ENCODE measurements at regions not wholly inside any gene's neighbourhood (a gene's known extent, or its start where the extent isn't known, plus 50 kb on each side); places are given as distances from the start of the nearest gene placed in this dataset.

DNA sequence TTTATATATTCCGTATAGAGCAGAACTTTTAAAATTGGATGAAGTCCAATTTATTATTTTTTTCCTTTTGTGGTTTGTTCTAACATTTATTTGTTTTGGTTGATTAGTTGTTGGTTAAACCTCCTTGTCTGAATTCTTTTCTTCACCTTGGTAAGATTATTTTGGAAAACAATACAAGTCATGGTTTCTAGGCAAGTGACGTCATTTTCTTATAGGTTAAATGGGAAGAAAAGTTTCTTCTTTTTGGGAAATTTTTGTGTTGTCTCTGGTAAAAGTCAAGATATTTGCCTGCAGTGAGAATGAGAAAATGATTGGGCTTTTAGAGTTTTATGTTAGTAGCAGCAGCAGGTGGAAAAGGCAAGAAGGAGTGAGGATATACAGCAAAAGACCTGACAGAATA lies 197.9 kb downstream of the OTOR start:
- Histone ChIP-seq H3K4me1 (ENCODE audit: insufficient read depth, poor library complexity, severe bottlenecking) (no peaks in the 10 kb centered on the region), H3K36me3 (ENCODE audit: low read depth) (no peaks in the 10 kb centered on the region), H3K27me3 (ENCODE audit: insufficient read depth, poor library complexity, severe bottlenecking) (peaks cover 3% of the 10 kb centered on the region), H3K9me3 (ENCODE audit: severe bottlenecking) (no peaks in the 10 kb centered on the region), H3K27ac (ENCODE audit: poor library complexity, severe bottlenecking) (no peak overlapping the region), H3K4me3 (ENCODE audit: severe bottlenecking) (no peak overlapping the region)
- no peak for ATAC-seq (ENCODE audit: low read depth)
- DNase-seq (ENCODE audit: low spot score): no peak
- TF ChIP-seq, protein P1, sequence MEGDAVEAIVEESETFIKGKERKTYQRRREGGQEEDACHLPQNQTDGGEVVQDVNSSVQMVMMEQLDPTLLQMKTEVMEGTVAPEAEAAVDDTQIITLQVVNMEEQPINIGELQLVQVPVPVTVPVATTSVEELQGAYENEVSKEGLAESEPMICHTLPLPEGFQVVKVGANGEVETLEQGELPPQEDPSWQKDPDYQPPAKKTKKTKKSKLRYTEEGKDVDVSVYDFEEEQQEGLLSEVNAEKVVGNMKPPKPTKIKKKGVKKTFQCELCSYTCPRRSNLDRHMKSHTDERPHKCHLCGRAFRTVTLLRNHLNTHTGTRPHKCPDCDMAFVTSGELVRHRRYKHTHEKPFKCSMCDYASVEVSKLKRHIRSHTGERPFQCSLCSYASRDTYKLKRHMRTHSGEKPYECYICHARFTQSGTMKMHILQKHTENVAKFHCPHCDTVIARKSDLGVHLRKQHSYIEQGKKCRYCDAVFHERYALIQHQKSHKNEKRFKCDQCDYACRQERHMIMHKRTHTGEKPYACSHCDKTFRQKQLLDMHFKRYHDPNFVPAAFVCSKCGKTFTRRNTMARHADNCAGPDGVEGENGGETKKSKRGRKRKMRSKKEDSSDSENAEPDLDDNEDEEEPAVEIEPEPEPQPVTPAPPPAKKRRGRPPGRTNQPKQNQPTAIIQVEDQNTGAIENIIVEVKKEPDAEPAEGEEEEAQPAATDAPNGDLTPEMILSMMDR (IDR thresholded peaks at IDR 0.05; ENCODE audit: poor library complexity, severe bottlenecking): no peak

DNA sequence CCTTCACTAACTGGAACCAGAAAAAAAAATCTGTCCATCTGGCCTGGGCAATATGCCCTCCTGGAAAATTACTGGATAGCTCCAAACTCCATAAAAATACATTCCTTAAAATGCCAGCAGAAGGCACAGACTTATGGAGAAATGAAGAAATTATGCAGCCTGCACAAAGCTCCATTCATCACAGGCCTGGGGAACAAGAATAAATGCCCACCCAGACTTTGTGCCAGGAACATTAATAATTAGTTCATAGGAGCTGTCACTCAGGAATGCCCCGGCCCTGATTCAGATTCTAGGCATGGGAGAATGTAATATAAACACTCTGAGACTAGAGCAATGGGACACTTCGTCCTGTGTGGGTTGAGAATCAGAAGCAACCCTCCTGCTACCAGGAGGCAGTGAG lies 199.3 kb downstream of the OTOR start:
- H3K27me3 ChIP-seq (ENCODE audit: insufficient read depth, poor library complexity, severe bottlenecking): peaks cover 3% of the 10 kb centered on the region
- no peaks in the 10 kb centered on the region for H3K9me3 ChIP-seq (ENCODE audit: severe bottlenecking)
- H3K4me3 ChIP-seq (ENCODE audit: severe bottlenecking): no peak overlapping the region
- H3K4me1 ChIP-seq (ENCODE audit: insufficient read depth, poor library complexity, severe bottlenecking): no peaks in the 10 kb centered on the region
- DNase-seq (ENCODE audit: low spot score) (no peak), ATAC-seq (ENCODE audit: low read depth) (no peak)
- no peak overlapping the region for H3K27ac ChIP-seq (ENCODE audit: poor library complexity, severe bottlenecking)
- TF ChIP-seq, protein P1 (IDR thresholded peaks at IDR 0.05; ENCODE audit: poor library complexity, severe bottlenecking): no peak
- H3K36me3 ChIP-seq (ENCODE audit: low read depth): no peaks in the 10 kb centered on the region

DNA sequence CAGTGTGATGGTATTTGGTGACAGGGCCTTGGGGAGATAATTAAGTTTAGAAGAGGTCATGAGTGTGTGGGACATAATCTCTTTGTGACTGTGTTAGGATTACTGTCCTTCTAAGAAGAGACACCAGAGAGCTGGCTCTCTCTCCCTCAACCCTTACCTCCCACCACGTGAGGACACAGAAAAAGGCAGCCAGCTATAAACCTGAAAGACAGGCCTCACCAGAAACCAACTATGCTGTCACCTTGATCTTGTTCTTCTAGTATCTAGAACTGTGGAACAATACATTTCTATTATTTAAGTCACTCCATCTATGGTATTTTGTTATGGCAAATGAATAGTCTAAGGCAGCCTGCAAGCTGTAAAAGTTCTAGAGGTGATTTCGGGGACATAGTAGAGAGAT lies 203.7 kb downstream of the OTOR start:
- Histone ChIP-seq H3K36me3 (ENCODE audit: low read depth) (no peaks in the 10 kb centered on the region), H3K27me3 (ENCODE audit: insufficient read depth, poor library complexity, severe bottlenecking) (peaks cover 9% of the 10 kb centered on the region), H3K4me3 (ENCODE audit: severe bottlenecking) (no peak overlapping the region), H3K9me3 (ENCODE audit: severe bottlenecking) (no peaks in the 10 kb centered on the region), H3K27ac (ENCODE audit: poor library complexity, severe bottlenecking) (no peak overlapping the region), H3K4me1 (ENCODE audit: insufficient read depth, poor library complexity, severe bottlenecking) (no peaks in the 10 kb centered on the region)
- TF ChIP-seq, protein P1 (IDR thresholded peaks at IDR 0.05; ENCODE audit: poor library complexity, severe bottlenecking): no peak
- ATAC-seq (ENCODE audit: low read depth): no peak
- no peak for DNase-seq (ENCODE audit: low spot score)

DNA sequence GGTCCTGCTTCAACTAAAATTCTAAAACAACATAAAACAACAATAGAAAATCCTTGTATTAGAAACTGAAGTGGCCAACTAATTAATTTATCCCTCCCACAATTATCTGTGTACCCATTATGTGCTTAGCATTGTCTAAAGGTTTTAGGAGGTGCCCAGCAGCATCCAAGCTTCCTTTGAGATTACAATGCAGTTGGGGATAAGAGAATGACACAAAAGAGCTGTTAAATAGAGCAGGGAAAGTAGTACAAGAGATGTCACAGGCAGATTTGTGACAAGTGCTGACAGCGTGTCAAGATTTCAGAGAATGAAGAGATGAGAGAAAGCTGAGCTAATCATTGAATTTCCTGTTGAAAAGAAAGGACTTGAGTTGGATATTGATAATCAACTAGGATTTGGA lies 204.8 kb downstream of the OTOR start:
- Histone ChIP-seq H3K9me3 (ENCODE audit: severe bottlenecking) (no peaks in the 10 kb centered on the region), H3K36me3 (ENCODE audit: low read depth) (no peaks in the 10 kb centered on the region), H3K4me3 (ENCODE audit: severe bottlenecking) (no peak overlapping the region), H3K27me3 (ENCODE audit: insufficient read depth, poor library complexity, severe bottlenecking) (peaks cover 9% of the 10 kb centered on the region), H3K27ac (ENCODE audit: poor library complexity, severe bottlenecking) (no peak overlapping the region), H3K4me1 (ENCODE audit: insufficient read depth, poor library complexity, severe bottlenecking) (no peaks in the 10 kb centered on the region)
- DNase-seq (ENCODE audit: low spot score) (no peak), ATAC-seq (ENCODE audit: low read depth) (no peak)
- TF ChIP-seq, protein P1 (IDR thresholded peaks at IDR 0.05; ENCODE audit: poor library complexity, severe bottlenecking): no peak

DNA sequence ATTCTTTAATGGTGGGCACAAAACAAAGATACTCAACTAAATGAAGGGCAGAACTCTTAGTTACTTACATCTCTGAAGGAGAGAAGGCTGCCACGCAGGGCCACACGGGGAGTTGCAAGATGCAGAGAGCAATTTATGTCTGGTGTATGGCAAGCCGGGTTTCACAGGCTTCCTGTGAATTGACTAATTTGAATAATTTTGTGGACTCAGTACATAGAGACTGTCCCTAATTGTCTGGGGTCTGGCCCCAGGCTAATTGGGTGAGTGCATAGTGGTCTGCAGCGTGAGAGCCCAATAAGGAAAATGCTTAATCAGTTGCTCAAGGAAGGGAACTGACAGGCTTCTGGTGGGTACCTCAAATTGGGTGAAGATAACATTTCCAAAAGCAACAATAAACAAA lies 205.7 kb downstream of the OTOR start:
- no peaks in the 10 kb centered on the region for H3K36me3 ChIP-seq (ENCODE audit: low read depth)
- no peaks in the 10 kb centered on the region for H3K9me3 ChIP-seq (ENCODE audit: severe bottlenecking)
- TF ChIP-seq, protein P1 (IDR thresholded peaks at IDR 0.05; ENCODE audit: poor library complexity, severe bottlenecking): no peak
- H3K4me3 ChIP-seq (ENCODE audit: severe bottlenecking): no peak overlapping the region
- DNase-seq (ENCODE audit: low spot score) (no peak), ATAC-seq (ENCODE audit: low read depth) (no peak)
- peaks cover 9% of the 10 kb centered on the region for H3K27me3 ChIP-seq (ENCODE audit: insufficient read depth, poor library complexity, severe bottlenecking)
- H3K27ac ChIP-seq (ENCODE audit: poor library complexity, severe bottlenecking): no peak overlapping the region
- no peaks in the 10 kb centered on the region for H3K4me1 ChIP-seq (ENCODE audit: insufficient read depth, poor library complexity, severe bottlenecking)
